HCT116 (cell line): ENCODE measurements at regions not wholly inside any gene's neighbourhood (a gene's known extent, or its start where the extent isn't known, plus 50 kb on each side); places are given as distances from the start of the nearest gene placed in this dataset.

Source experiments
- ATAC-seq: fragments of 200-7000 bp; cut with Tn5 transposase; 2 replicates; pipeline ENCODE4 v1.9.1; 2020; ENCODE audit warnings: mild to moderate bottlenecking, moderate library complexity
- BruUV-seq: library from RNA; stranded (reverse); fragments of 400-500 nt; replicated peaks from 2 replicates; lab custom pipeline; 2021; lab: Mats Ljungman, UMichigan
- CTCF ChIA-PET: fragments of 300-600 bp; sonication (Branson Sonifier 250); formaldehyde crosslinking; loops from one replicate; lab custom pipeline; 2021; ENCODE audit warnings: antibody characterized with exemption; lab: Charles Lee
- POLR2A ChIA-PET: fragments of 300-600, 350-600 bp; sonication (Branson Sonifier 250); formaldehyde crosslinking; loops from one replicate; lab custom pipeline; 2021; ENCODE audit warnings: antibody characterized with exemption; lab: Charles Lee
- RAD21 ChIA-PET, 2 experiments: fragments of 300-600 bp; sonication (Branson Sonifier 250); formaldehyde crosslinking; loops; one replicate each; lab custom pipeline; 2023; ENCODE audit warnings: low total read pairs in 2 of 2; ENCODE audit not compliant: uncharacterized antibody in 2 of 2, unreplicated experiment in 2 of 2, low non-redundant PET in 1 of 2; lab: Charles Lee
- DNase-seq: peaks from one replicate; pipeline ENCODE4 v3.0.0-alpha.2; 2010; ENCODE audit warnings: low read depth, low spot score
- H2AFZ ChIP-seq: fragments of 200-600 bp; shearing (Covaris generic), sonication (generic); 2 replicates; pipeline ENCODE4 v1.6.1; 2017; ENCODE audit warnings: low read depth, mixed run types, mixed read lengths, antibody characterized with exemption, low read length; ENCODE audit not compliant: poor library complexity, severe bottlenecking
- H3K27ac ChIP-seq: 2 replicates; pipeline ENCODE4 v1.5.1; 2012; ENCODE audit warnings: low read depth, low read length
- H3K27me3 ChIP-seq: fragments of 200-600 bp; sonication (generic); 2 replicates; pipeline ENCODE4 v1.6.1; 2016; ENCODE audit warnings: mixed run types, low read length, mixed read lengths; ENCODE audit not compliant: insufficient read depth
- H3K36me3 ChIP-seq, 2 experiments: fragments of 200-500 bp in 1 of 2; fragments of 200-600 bp in 1 of 2; sonication (Bioruptor generic) in 1 of 2; sonication (generic) in 1 of 2; 2 replicates each; pipeline versions ENCODE4 v1.5.1 to v1.6.1; 2014 to 2016; ENCODE audit warnings: low read length in 2 of 2, inconsistent platforms in 1 of 2, mixed read lengths in 1 of 2, mixed run types in 1 of 2; ENCODE audit not compliant: insufficient read depth in 2 of 2, control insufficient read depth in 1 of 2
- H3K4me1 ChIP-seq, 2 experiments: fragments of 200-600 bp in 1 of 2; sonication (generic) in 1 of 2; 2 replicates each; pipeline versions ENCODE4 v1.5.1 to v1.6.1; 2012 to 2017; ENCODE audit warnings: low read length in 2 of 2, inconsistent platforms in 1 of 2, mild to moderate bottlenecking in 1 of 2, mixed read lengths in 1 of 2, mixed run types in 1 of 2, moderate library complexity in 1 of 2; ENCODE audit not compliant: insufficient read depth in 2 of 2, control insufficient read depth in 1 of 2
- H3K4me2 ChIP-seq: fragments of 200-600 bp; sonication (generic); 2 replicates; pipeline ENCODE4 v1.6.1; 2017; ENCODE audit warnings: mixed run types, low read length, mixed read lengths
- H3K4me3 ChIP-seq, 2 experiments: fragments of 200-600 bp in 1 of 2; sonication (generic) in 1 of 2; replicated peaks in 1 of 2; 2 replicates each; pipeline ENCODE4 v1.5.1; 2011 to 2016; ENCODE audit warnings: low read length in 2 of 2, control low read depth in 1 of 2, low read depth in 1 of 2, mild to moderate bottlenecking in 1 of 2, mixed read lengths in 1 of 2, mixed run types in 1 of 2
- H3K79me2 ChIP-seq: fragments of 200-600 bp; sonication (generic); 2 replicates; pipeline ENCODE4 v1.6.1; 2017; ENCODE audit warnings: mild to moderate bottlenecking, mixed run types, low read length, moderate library complexity, mixed read lengths; ENCODE audit not compliant: insufficient read depth
- H3K9ac ChIP-seq: fragments of 200-600 bp; sonication (generic); 2 replicates; pipeline ENCODE4 v1.6.1; 2016; ENCODE audit warnings: low read length, mixed read lengths
- H3K9me2 ChIP-seq: fragments of 200-600 bp; sonication (generic), shearing (Covaris generic); 2 replicates; pipeline ENCODE4 v1.6.1; 2017; ENCODE audit warnings: mixed run types, mild to moderate bottlenecking, moderate library complexity; ENCODE audit not compliant: insufficient read depth
- H3K9me3 ChIP-seq, 2 experiments: fragments of 200-500 bp in 1 of 2; fragments of 200-600 bp in 1 of 2; sonication (Bioruptor generic) in 1 of 2; sonication (generic) in 1 of 2; 2 replicates each; pipeline ENCODE4 v1.6.1; 2014 to 2017; ENCODE audit warnings: low read length in 2 of 2, mixed read lengths in 2 of 2, inconsistent platforms in 1 of 2, low read depth in 1 of 2, mild to moderate bottlenecking in 1 of 2, mixed run types in 1 of 2, moderate library complexity in 1 of 2; ENCODE audit not compliant: control insufficient read depth in 1 of 2, insufficient read depth in 1 of 2
- H4K20me1 ChIP-seq: fragments of 200-600 bp; sonication (generic), shearing (Covaris generic); 2 replicates; pipeline ENCODE4 v1.6.1; 2017; ENCODE audit warnings: mixed run types, mild to moderate bottlenecking, moderate library complexity; ENCODE audit not compliant: insufficient read depth
- ATF3 ChIP-seq: IDR thresholded peaks from 2 replicates; pipeline ENCODE4 v1.6.1; 2012
- CBX3 ChIP-seq: IDR thresholded peaks from 2 replicates; pipeline ENCODE4 v1.6.1; 2012; ENCODE audit warnings: low read depth
- CEBPB ChIP-seq: IDR thresholded peaks from 2 replicates; pipeline ENCODE4 v1.6.1; 2012; ENCODE audit warnings: low read depth
- ELF1 ChIP-seq: IDR thresholded peaks from 2 replicates; pipeline ENCODE4 v1.6.1; 2012; ENCODE audit warnings: low read depth, borderline replicate concordance
- EZH2 ChIP-seq: fragments of 200-600 bp; sonication (generic); IDR thresholded peaks from 2 replicates; pipeline ENCODE4 v1.6.1; 2017; ENCODE audit warnings: antibody characterized with exemption, mixed run types
- EZH2phosphoT487 ChIP-seq: fragments of 200-600 bp; IDR thresholded peaks from 2 replicates; pipeline ENCODE4 v1.6.1; 2018; ENCODE audit warnings: antibody characterized with exemption, borderline replicate concordance
- FOSL1 ChIP-seq: IDR thresholded peaks from 2 replicates; pipeline ENCODE4 v1.6.1; 2012; ENCODE audit warnings: low read depth
- JUND ChIP-seq: IDR thresholded peaks from 2 replicates; pipeline ENCODE4 v1.6.1; 2012
- MAX ChIP-seq: IDR thresholded peaks from 2 replicates; pipeline ENCODE4 v1.6.1; 2012
- POLR2AphosphoS5 ChIP-seq: IDR thresholded peaks from 2 replicates; pipeline ENCODE4 v1.6.1; 2011; ENCODE audit warnings: mild to moderate bottlenecking, low read depth, low read length, moderate library complexity
- RAD21 ChIP-seq: IDR thresholded peaks from 2 replicates; pipeline ENCODE4 v1.6.1; 2012; ENCODE audit warnings: low read depth, mild to moderate bottlenecking
- REST ChIP-seq: IDR thresholded peaks from 2 replicates; pipeline ENCODE4 v1.6.1; 2012; ENCODE audit warnings: low read depth
- SIN3A ChIP-seq: IDR thresholded peaks from 2 replicates; pipeline ENCODE4 v1.6.1; 2012; ENCODE audit warnings: low read depth
- SP1 ChIP-seq: IDR thresholded peaks from 2 replicates; pipeline ENCODE4 v1.6.1; 2012; ENCODE audit warnings: low read depth
- SRF ChIP-seq: IDR thresholded peaks from 2 replicates; pipeline ENCODE4 v1.6.1; 2012; ENCODE audit warnings: low read depth
- TCF7L2 ChIP-seq: IDR thresholded peaks from 2 replicates; pipeline ENCODE4 v1.7.0; 2011; ENCODE audit warnings: borderline replicate concordance, inconsistent platforms; ENCODE audit not compliant: insufficient read depth, insufficient read length; ENCODE audit errors: extremely low read depth
- YY1 ChIP-seq: IDR thresholded peaks from 2 replicates; pipeline ENCODE4 v1.6.1; 2011; ENCODE audit warnings: low read length, low read depth, moderate library complexity, mild to moderate bottlenecking; ENCODE audit not compliant: insufficient replicate concordance; ENCODE audit errors: extremely low read depth
- ZFX ChIP-seq: fragments of 450-650 bp; IDR thresholded peaks from 2 replicates; pipeline ENCODE4 v1.6.1; 2017
- ZNF274 ChIP-seq: fragments of 200-500 bp; sonication (Bioruptor generic); IDR thresholded peaks from 2 replicates; pipeline ENCODE4 v1.6.1; 2014; ENCODE audit warnings: mild to moderate bottlenecking, low read depth, low read length, inconsistent platforms
- intact Hi-C: fragments of 100-400 bp; cut with micrococcal nuclease; formaldehyde crosslinking; loops from 2 replicates; pipeline ENCODE4 v1.10.0; 2022
- TF ChIP-seq, protein P1 (sequence below), 3 experiments: fragments of 200-600 bp in 1 of 3; sonication (generic) in 1 of 3; IDR thresholded peaks in 2 of 3; conservative IDR thresholded peaks in 1 of 3; 2 replicates each; pipeline ENCODE4 v1.5.1; 2012 to 2017; ENCODE audit warnings: low read depth in 2 of 3, low read length in 2 of 3, antibody characterized with exemption in 1 of 3, borderline replicate concordance in 1 of 3, control low read depth in 1 of 3, mild to moderate bottlenecking in 1 of 3, mixed read lengths in 1 of 3, mixed run types in 1 of 3, moderate library complexity in 1 of 3; ENCODE audit not compliant: insufficient read depth in 1 of 3

GRCh38 chrX:2608638-2609430 is 82.3 kb upstream of the CD99 start:
- Histone ChIP-seq H3K36me3 (peaks cover 0 to 3% of the 10 kb centered on the region in 2 experiments; a peak in 1 of 4 replicates), H3K4me2 (peak overlapping the region; percentile 88), H3K9me2 (no peaks in the 10 kb centered on the region), H3K4me1 (peaks cover 0 to 11% of the 10 kb centered on the region in 2 experiments; a peak in 3 of 4 replicates), H3K4me3 (peak overlapping the region; percentile 78 to 79), H3K9ac (peak overlapping the region; percentile 77), H4K20me1 (no peaks in the 10 kb centered on the region), H3K9me3 (no peaks in the 10 kb centered on the region), H3K27ac (peak overlapping the region; percentile 52; the same call in 1 of the 2 replicates), H2AFZ (no peak overlapping the region), H3K27me3 (no peaks in the 10 kb centered on the region), H3K79me2 (peaks cover 40% of the 10 kb centered on the region)
- intact Hi-C loops = no loop called here
- CTCF ChIA-PET = no interaction called here
- BruUV-seq = TSS peak; percentile 50
- POLR2A ChIA-PET = no interaction called here
- DNase-seq (peak; percentile 48), ATAC-seq (peak; percentile 95)
- RAD21 ChIA-PET = no interaction called here
- TF ChIP-seq REST (no peak), ZFX (peak; percentile 31; the same call in 1 of the 2 replicates), TCF7L2 (no peak), POLR2AphosphoS5 (peak; percentile 65), CBX3 (no peak), FOSL1 (no peak), EZH2 (no peak), ATF3 (no peak), SIN3A (peak; percentile 34; the same call in 1 of the 2 replicates), MAX (no peak), SRF (no peak), ELF1 (no peak), SP1 (no peak), CEBPB (no peak), JUND (no peak), EZH2phosphoT487 (no peak), RAD21 (no peak), YY1 (peak; percentile 17), ZNF274 (no peak)
- TF ChIP-seq, protein P1, sequence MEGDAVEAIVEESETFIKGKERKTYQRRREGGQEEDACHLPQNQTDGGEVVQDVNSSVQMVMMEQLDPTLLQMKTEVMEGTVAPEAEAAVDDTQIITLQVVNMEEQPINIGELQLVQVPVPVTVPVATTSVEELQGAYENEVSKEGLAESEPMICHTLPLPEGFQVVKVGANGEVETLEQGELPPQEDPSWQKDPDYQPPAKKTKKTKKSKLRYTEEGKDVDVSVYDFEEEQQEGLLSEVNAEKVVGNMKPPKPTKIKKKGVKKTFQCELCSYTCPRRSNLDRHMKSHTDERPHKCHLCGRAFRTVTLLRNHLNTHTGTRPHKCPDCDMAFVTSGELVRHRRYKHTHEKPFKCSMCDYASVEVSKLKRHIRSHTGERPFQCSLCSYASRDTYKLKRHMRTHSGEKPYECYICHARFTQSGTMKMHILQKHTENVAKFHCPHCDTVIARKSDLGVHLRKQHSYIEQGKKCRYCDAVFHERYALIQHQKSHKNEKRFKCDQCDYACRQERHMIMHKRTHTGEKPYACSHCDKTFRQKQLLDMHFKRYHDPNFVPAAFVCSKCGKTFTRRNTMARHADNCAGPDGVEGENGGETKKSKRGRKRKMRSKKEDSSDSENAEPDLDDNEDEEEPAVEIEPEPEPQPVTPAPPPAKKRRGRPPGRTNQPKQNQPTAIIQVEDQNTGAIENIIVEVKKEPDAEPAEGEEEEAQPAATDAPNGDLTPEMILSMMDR (IDR thresholded peaks at IDR 0.05 in 2 of 3, conservative IDR thresholded peaks at IDR 0.05 in 1 of 3; ENCODE audit: borderline replicate concordance in 1 of 3, insufficient read depth in 1 of 3, low read depth in 2 of 3, low read length in 2 of 3) = no peak
